ENCODE measurements at regions not wholly inside any gene's neighbourhood (a gene's known extent, or its start where the extent isn't known, plus 50 kb on each side); places are given as distances from the start of the nearest gene placed in this dataset.

GRCh38 chr10:94133239-94133638 lies 139.5 kb downstream of the PLCE1 start:
- Histone ChIP-seq H3K79me2 (ENCODE audit: insufficient read depth, low read length) (no peaks in the 10 kb centered on the region), H4K20me1 (ENCODE audit: low read depth, low read length) (no peaks in the 10 kb centered on the region), H2AFZ (ENCODE audit: low read depth, low read length, severe bottlenecking) (no peak overlapping the region), H3K27ac (ENCODE audit: low read depth, low read length) (no peak overlapping the region), H3K9me2 (replicated peaks; ENCODE audit: insufficient read depth, low read length) (no peaks in the 10 kb centered on the region), H3K9ac (ENCODE audit: low read length) (no peak overlapping the region), H3K4me2 (ENCODE audit: low read depth, low read length, poor library complexity, severe bottlenecking) (no peak overlapping the region), H3F3A (ENCODE audit: insufficient read depth) (no peaks in the 10 kb centered on the region), H3K9me3 (ENCODE audit: insufficient read depth, low read length) (no peaks in the 10 kb centered on the region), H3K36me3 (ENCODE audit: low read length) (no peaks in the 10 kb centered on the region), H3K4me3 (ENCODE audit: insufficient read depth, low read length, poor library complexity, severe bottlenecking) (no peak overlapping the region), H3K27me3 (ENCODE audit: low read length) (no peaks in the 10 kb centered on the region)
- TF ChIP-seq CTCF (IDR thresholded peaks at IDR 0.05; ENCODE audit: insufficient read depth, low read length, poor library complexity, severe bottlenecking) (no peak), EZH2phosphoT487 (conservative IDR thresholded peaks at IDR 0.05; ENCODE audit: low read length) (no peak)

GRCh38 chr10:94137747-94138146 lies 144.0 kb downstream of the PLCE1 start:
- Histone ChIP-seq H4K20me1 (ENCODE audit: low read depth, low read length) (no peaks in the 10 kb centered on the region), H3K9ac (ENCODE audit: low read length) (no peak overlapping the region), H3K27ac (ENCODE audit: low read depth, low read length) (no peak overlapping the region), H3K9me2 (replicated peaks; ENCODE audit: insufficient read depth, low read length) (no peaks in the 10 kb centered on the region), H3K27me3 (ENCODE audit: low read length) (no peaks in the 10 kb centered on the region), H3K36me3 (ENCODE audit: low read length) (no peaks in the 10 kb centered on the region), H3K4me3 (ENCODE audit: insufficient read depth, low read length, poor library complexity, severe bottlenecking) (no peak overlapping the region), H2AFZ (ENCODE audit: low read depth, low read length, severe bottlenecking) (no peak overlapping the region), H3F3A (ENCODE audit: insufficient read depth) (no peaks in the 10 kb centered on the region), H3K4me2 (ENCODE audit: low read depth, low read length, poor library complexity, severe bottlenecking) (no peak overlapping the region), H3K79me2 (ENCODE audit: insufficient read depth, low read length) (no peaks in the 10 kb centered on the region), H3K9me3 (ENCODE audit: insufficient read depth, low read length) (no peaks in the 10 kb centered on the region)
- no peak for TF ChIP-seq EZH2phosphoT487 (conservative IDR thresholded peaks at IDR 0.05; ENCODE audit: low read length)
- TF ChIP-seq CTCF (IDR thresholded peaks at IDR 0.05; ENCODE audit: insufficient read depth, low read length, poor library complexity, severe bottlenecking): no peak

GRCh38 chr10:94138391-94138790 lies 144.7 kb downstream of the PLCE1 start:
- no peaks in the 10 kb centered on the region for H3K79me2 ChIP-seq (ENCODE audit: insufficient read depth, low read length)
- no peak overlapping the region for H3K27ac ChIP-seq (ENCODE audit: low read depth, low read length)
- no peak overlapping the region for H3K4me2 ChIP-seq (ENCODE audit: low read depth, low read length, poor library complexity, severe bottlenecking)
- no peaks in the 10 kb centered on the region for H3K27me3 ChIP-seq (ENCODE audit: low read length)
- H4K20me1 ChIP-seq (ENCODE audit: low read depth, low read length): no peaks in the 10 kb centered on the region
- no peaks in the 10 kb centered on the region for H3K36me3 ChIP-seq (ENCODE audit: low read length)
- no peaks in the 10 kb centered on the region for H3F3A ChIP-seq (ENCODE audit: insufficient read depth)
- no peaks in the 10 kb centered on the region for H3K9me3 ChIP-seq (ENCODE audit: insufficient read depth, low read length)
- H3K4me3 ChIP-seq (ENCODE audit: insufficient read depth, low read length, poor library complexity, severe bottlenecking): no peak overlapping the region
- no peak overlapping the region for H3K9ac ChIP-seq (ENCODE audit: low read length)
- H2AFZ ChIP-seq (ENCODE audit: low read depth, low read length, severe bottlenecking): no peak overlapping the region
- H3K9me2 ChIP-seq (replicated peaks; ENCODE audit: insufficient read depth, low read length): no peaks in the 10 kb centered on the region
- TF ChIP-seq EZH2phosphoT487 (conservative IDR thresholded peaks at IDR 0.05; ENCODE audit: low read length) (no peak), CTCF (IDR thresholded peaks at IDR 0.05; ENCODE audit: insufficient read depth, low read length, poor library complexity, severe bottlenecking) (no peak)
